ENCODE measurements at regions not wholly inside any gene's neighbourhood (a gene's known extent, or its start where the extent isn't known, plus 50 kb on each side); places are given as distances from the start of the nearest gene placed in this dataset.
"Not testable (repeated sequence)": the region's sequence is repeated elsewhere in the genome, so short reads cannot be mapped to it uniquely, and the experiment has no call there.

DNA sequence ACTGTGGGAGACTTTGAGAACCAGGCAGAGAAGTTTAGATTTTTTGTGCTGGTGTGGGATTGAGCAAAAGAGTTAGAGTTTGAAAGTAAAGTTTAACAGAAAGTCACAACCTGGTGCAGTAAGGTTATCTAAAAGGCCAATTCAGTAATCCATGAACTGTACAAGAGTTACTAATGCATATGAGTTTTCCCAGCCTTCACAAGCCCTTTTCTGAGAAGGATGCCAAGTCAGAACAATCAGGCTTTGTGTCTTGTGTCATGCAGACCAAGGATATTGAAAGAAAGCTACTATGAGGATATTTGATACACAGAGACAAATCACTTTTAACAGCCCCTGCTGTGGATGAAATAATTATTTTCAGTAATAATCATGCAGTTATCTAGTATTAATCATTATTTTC is 68.8 kb upstream of the MYO3A start:
- CTCF ChIA-PET, result interaction anchor here (1.8 kb wide), 1 partner anchor 11 kb away, joined by 9 read pairs; no protein-coding TSS in a partner anchor
- Histone ChIP-seq H3K36me3 (ENCODE audit: control insufficient read depth, insufficient read depth, low read length) (no peaks in the 10 kb centered on the region), H3K4me3 (ENCODE audit: low read depth, low read length) (no peak overlapping the region), H3K27me3 (ENCODE audit: control insufficient read depth, insufficient read depth, low read length) (no peaks in the 10 kb centered on the region)
- no peak for DNase-seq (ENCODE audit: low read depth)
- TF ChIP-seq, protein P1, sequence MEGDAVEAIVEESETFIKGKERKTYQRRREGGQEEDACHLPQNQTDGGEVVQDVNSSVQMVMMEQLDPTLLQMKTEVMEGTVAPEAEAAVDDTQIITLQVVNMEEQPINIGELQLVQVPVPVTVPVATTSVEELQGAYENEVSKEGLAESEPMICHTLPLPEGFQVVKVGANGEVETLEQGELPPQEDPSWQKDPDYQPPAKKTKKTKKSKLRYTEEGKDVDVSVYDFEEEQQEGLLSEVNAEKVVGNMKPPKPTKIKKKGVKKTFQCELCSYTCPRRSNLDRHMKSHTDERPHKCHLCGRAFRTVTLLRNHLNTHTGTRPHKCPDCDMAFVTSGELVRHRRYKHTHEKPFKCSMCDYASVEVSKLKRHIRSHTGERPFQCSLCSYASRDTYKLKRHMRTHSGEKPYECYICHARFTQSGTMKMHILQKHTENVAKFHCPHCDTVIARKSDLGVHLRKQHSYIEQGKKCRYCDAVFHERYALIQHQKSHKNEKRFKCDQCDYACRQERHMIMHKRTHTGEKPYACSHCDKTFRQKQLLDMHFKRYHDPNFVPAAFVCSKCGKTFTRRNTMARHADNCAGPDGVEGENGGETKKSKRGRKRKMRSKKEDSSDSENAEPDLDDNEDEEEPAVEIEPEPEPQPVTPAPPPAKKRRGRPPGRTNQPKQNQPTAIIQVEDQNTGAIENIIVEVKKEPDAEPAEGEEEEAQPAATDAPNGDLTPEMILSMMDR (IDR thresholded peaks at IDR 0.05; ENCODE audit: insufficient read depth, low read depth, low read length), result no peak
- POLR2A ChIA-PET, result no interaction called here

DNA sequence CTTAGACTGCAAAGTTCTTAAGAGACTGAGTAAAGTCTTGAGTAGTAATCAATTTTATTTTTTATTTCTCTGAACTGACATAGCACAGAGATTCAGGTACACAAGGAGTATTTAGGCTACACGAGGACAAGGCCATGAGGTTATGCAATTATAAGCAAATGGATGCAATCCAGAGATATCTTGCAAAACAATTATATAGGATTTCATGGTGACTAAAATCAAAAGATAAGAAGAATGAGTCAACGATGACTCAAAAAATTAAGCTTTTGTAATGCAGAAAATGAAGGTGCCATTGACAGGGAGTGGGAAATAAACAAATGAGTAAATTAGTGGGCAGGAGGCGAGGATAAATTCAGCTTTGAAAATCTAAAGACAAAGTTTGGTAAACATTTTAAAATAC is 66.7 kb upstream of the MYO3A start:
- no peak for DNase-seq (ENCODE audit: low read depth)
- CTCF ChIA-PET, result interaction anchor here (1.2 kb wide), 1 partner anchor 8 kb away, joined by 3 read pairs; no protein-coding TSS in a partner anchor
- H3K4me3 ChIP-seq (ENCODE audit: low read depth, low read length), result no peak overlapping the region
- TF ChIP-seq, protein P1 (IDR thresholded peaks at IDR 0.05; ENCODE audit: insufficient read depth, low read depth, low read length), result no peak
- H3K36me3 ChIP-seq (ENCODE audit: control insufficient read depth, insufficient read depth, low read length), result no peaks in the 10 kb centered on the region
- H3K27me3 ChIP-seq (ENCODE audit: control insufficient read depth, insufficient read depth, low read length), result no peaks in the 10 kb centered on the region
- POLR2A ChIA-PET, result no interaction called here

DNA sequence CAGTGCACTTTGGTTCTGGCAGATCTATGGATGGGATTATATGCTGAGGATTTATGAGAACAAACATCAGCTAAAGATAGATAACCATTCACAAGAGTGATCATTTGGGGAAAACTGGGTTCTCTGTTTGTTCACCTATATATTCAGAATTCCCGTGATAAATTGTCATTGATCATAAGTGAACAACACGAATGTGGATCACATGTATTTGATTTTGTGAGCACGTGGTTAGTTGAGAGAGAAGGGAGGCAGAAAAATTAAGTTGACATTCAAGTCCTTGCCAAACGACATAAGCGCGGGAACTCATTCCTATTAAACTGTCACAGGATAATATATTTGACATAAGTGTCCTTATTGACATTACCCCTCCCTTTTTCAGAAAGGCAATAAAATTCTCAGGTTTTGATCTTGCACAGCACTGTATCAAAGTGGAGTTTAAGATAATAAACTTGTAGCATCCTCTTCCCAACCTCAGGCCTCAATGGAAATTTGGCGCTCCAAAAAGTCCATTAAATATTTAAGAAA is 64.9 kb upstream of the MYO3A start:
- Histone ChIP-seq H3K4me3 (ENCODE audit: low read depth, low read length) (no peak overlapping the region), H3K36me3 (ENCODE audit: control insufficient read depth, insufficient read depth, low read length) (no peaks in the 10 kb centered on the region), H3K27me3 (ENCODE audit: control insufficient read depth, insufficient read depth, low read length) (no peaks in the 10 kb centered on the region)
- ChIA-PET CTCF (no interaction called here), POLR2A (no interaction called here)
- DNase-seq (ENCODE audit: low read depth), result no peak
- TF ChIP-seq, protein P1 (IDR thresholded peaks at IDR 0.05; ENCODE audit: insufficient read depth, low read depth, low read length), result no peak

DNA sequence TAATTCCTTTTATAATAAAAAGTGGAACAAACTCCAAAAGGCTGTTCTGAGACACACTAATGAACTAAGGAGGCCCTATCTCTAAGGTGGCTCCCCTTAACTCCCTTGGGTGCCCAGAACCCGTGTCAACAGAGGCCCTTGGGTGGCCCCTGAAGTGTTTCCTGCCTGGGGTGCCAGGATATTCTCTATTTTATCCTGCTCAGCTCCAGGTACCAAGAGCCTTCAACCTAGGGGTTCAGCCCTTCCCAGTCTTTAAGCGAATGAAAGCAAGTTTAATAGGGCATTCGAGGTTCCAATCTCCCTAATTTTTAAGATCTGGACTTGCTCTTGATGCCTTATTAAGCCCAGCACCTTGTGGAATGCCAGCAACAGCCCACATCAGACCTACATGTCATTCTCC is 64.4 kb upstream of the MYO3A start:
- TF ChIP-seq, protein P1 (IDR thresholded peaks at IDR 0.05; ENCODE audit: insufficient read depth, low read depth, low read length), result no peak
- POLR2A ChIA-PET, result no interaction called here
- no peaks in the 10 kb centered on the region for H3K27me3 ChIP-seq (ENCODE audit: control insufficient read depth, insufficient read depth, low read length)
- CTCF ChIA-PET, result no interaction called here
- no peak overlapping the region for H3K4me3 ChIP-seq (ENCODE audit: low read depth, low read length)
- no peaks in the 10 kb centered on the region for H3K36me3 ChIP-seq (ENCODE audit: control insufficient read depth, insufficient read depth, low read length)
- no peak for DNase-seq (ENCODE audit: low read depth)

DNA sequence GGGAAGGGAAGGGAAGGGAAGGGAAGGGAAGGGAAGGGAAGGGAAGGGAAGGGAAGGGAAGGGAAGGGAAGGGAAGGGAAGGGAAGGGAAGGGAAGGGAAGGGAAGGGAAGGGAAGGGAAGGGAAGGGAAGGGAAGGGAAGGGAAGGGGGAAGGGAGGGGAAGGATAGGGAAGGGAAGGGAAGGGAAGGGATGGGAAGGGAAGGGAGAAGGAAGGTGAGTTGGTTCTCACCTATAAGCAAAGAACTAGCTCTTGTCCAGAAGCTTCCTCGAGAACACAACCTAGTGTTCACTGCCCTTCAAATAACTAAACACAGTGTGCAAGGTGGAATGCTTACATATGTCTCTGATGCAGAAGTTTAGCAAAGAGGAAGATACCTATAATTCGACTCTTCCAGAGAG is 59.6 kb upstream of the MYO3A start:
- H3K27me3 ChIP-seq (ENCODE audit: control insufficient read depth, insufficient read depth, low read length); DNase-seq (ENCODE audit: low read depth); POLR2A ChIA-PET; H3K4me3 ChIP-seq (ENCODE audit: low read depth, low read length); H3K36me3 ChIP-seq (ENCODE audit: control insufficient read depth, insufficient read depth, low read length): not testable (repeated sequence)
- CTCF ChIA-PET, result interaction anchor here (0.6 to 1.5 kb wide), 2 partner anchors 10 to 25 kb away, joined by 3 to 4 read pairs; no protein-coding TSS in a partner anchor

DNA sequence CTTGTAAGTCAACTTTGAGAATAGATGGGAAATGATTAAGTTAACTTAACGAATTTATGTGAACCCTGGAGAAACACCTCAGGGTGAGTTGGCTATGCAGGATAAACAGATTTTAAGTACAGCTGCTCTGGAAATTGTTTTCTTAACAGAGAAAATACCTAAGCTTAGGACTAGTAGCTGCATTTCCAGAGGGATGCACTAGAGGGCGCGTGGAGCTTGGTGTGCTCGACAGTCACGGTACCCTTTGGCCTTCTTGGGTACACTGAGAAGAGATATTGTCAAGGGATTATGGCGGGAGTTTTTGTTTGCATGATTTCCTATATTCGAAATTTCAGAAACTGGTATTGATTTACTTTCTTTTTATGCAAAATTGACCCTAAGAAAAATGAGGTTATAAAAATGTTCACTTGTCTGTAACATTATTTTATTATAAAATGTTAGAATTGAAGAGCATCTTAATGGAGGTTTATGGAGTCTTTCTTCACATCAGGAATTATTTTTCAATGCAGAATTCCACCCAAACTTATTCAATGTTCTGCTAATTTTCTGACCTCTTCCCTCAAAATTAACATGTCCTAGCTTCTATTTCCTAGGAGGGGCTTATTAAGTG is 58.4 kb upstream of the MYO3A start:
- Histone ChIP-seq H3K36me3 (ENCODE audit: control insufficient read depth, insufficient read depth, low read length) (no peaks in the 10 kb centered on the region), H3K4me3 (ENCODE audit: low read depth, low read length) (no peak overlapping the region), H3K27me3 (ENCODE audit: control insufficient read depth, insufficient read depth, low read length) (no peaks in the 10 kb centered on the region)
- ChIA-PET POLR2A (no interaction called here), CTCF (interaction anchor here (0.7 to 2.0 kb wide), 11 partner anchors 8 to 681 kb away, joined by 3 to 12 read pairs (median 4); no protein-coding TSS in a partner anchor)
- TF ChIP-seq, protein P1 (IDR thresholded peaks at IDR 0.05; ENCODE audit: insufficient read depth, low read depth, low read length), result peak; percentile 79
- DNase-seq (ENCODE audit: low read depth), result no peak

All from BJ (cell line).